ENCODE measurements at regions not wholly inside any gene's neighbourhood (a gene's known extent, or its start where the extent isn't known, plus 50 kb on each side); places are given as distances from the start of the nearest gene placed in this dataset.

DNA sequence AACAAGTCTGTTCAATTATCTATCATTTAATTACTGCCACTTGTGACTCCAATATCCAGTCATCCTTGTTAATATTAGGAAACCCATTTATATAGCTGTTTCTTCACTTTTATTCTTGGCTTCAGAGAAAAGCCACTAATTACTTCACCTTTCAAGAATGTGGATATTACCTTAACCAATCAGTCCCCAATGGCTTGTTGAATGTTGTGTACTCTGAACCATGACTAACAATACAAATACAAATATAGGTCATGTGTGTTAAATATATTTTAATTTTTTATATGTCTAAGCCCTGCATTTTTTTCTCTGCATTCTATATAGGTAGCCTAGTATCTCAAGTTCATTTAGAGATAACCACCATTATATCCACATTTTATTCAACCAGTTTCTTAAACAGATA is 1513.4 kb upstream of the AGA start:
- no peak overlapping the region for H3K9ac ChIP-seq (ENCODE audit: low read depth, low read length)
- no peak overlapping the region for H3K27ac ChIP-seq (ENCODE audit: low read length)
- no peaks in the 10 kb centered on the region for H3K4me1 ChIP-seq (ENCODE audit: insufficient read depth, low read length)
- H3K4me3 ChIP-seq (ENCODE audit: low read length), result no peak overlapping the region
- H3K36me3 ChIP-seq (ENCODE audit: insufficient read depth, low read depth, low read length), result no peaks in the 10 kb centered on the region
- H3K27me3 ChIP-seq (ENCODE audit: insufficient read depth, low read length), result no peaks in the 10 kb centered on the region
- H3K9me3 ChIP-seq (ENCODE audit: insufficient read depth, low read depth, low read length), result no peaks in the 10 kb centered on the region

DNA sequence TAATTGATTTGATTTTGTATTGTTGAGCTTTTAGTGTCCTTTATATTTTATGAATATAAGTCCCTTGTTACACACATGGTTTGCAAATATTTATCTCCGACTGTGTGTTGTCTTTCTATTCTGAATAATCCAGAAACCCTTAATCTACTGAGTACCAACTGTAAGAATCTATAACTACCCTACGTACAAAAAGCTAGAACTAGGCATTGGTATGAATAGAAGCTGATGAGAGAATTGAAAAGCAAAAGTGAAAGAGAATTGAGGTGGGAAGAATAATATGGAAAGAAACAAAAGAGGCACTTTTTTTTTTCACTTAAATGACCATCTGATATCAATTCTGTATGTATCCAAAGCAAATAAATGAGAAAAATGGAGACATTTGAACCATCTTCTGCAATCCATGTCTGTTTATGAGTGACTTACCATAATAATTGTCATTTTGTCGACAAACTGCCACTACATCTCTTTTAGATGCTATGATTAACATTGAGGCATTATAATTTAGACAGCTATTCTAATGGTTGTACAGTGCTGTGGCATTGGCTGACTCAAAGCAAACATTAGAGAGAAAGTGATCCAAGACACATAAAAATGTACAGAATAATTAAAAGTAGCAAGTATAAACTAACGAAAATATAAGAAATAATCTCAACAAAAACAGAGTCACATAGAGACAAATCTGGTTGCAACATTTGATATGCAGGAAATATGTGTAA is 1516.6 kb upstream of the AGA start:
- Histone ChIP-seq H3K4me3 (ENCODE audit: low read length) (no peak overlapping the region), H3K4me1 (ENCODE audit: insufficient read depth, low read length) (no peaks in the 10 kb centered on the region), H3K27me3 (ENCODE audit: insufficient read depth, low read length) (no peaks in the 10 kb centered on the region), H3K36me3 (ENCODE audit: insufficient read depth, low read depth, low read length) (no peaks in the 10 kb centered on the region), H3K9me3 (ENCODE audit: insufficient read depth, low read depth, low read length) (no peaks in the 10 kb centered on the region), H3K27ac (ENCODE audit: low read length) (no peak overlapping the region), H3K9ac (ENCODE audit: low read depth, low read length) (no peak overlapping the region)

- Histone ChIP-seq H3K27me3 (ENCODE audit: insufficient read depth, low read length) (no peaks in the 10 kb centered on the region), H3K4me1 (ENCODE audit: insufficient read depth, low read length) (no peaks in the 10 kb centered on the region), H3K9me3 (ENCODE audit: insufficient read depth, low read depth, low read length) (no peaks in the 10 kb centered on the region), H3K4me3 (ENCODE audit: low read length) (no peak overlapping the region), H3K9ac (ENCODE audit: low read depth, low read length) (no peak overlapping the region), H3K36me3 (ENCODE audit: insufficient read depth, low read depth, low read length) (no peaks in the 10 kb centered on the region), H3K27ac (ENCODE audit: low read length) (no peak overlapping the region)
Measured at GRCh38 chr4:178963446-178964045, 1521.3 kb upstream of the AGA start.

- no peaks in the 10 kb centered on the region for H3K36me3 ChIP-seq (ENCODE audit: insufficient read depth, low read depth, low read length)
- H3K4me3 ChIP-seq (ENCODE audit: low read length), result no peak overlapping the region
- no peaks in the 10 kb centered on the region for H3K27me3 ChIP-seq (ENCODE audit: insufficient read depth, low read length)
- no peaks in the 10 kb centered on the region for H3K9me3 ChIP-seq (ENCODE audit: insufficient read depth, low read depth, low read length)
- H3K4me1 ChIP-seq (ENCODE audit: insufficient read depth, low read length), result peaks cover 4% of the 10 kb centered on the region; the same call in 1 of the 2 replicates
- H3K9ac ChIP-seq (ENCODE audit: low read depth, low read length), result no peak overlapping the region
- no peak overlapping the region for H3K27ac ChIP-seq (ENCODE audit: low read length)
Measured at GRCh38 chr4:178966644-178967043, 1524.4 kb upstream of the AGA start.

DNA sequence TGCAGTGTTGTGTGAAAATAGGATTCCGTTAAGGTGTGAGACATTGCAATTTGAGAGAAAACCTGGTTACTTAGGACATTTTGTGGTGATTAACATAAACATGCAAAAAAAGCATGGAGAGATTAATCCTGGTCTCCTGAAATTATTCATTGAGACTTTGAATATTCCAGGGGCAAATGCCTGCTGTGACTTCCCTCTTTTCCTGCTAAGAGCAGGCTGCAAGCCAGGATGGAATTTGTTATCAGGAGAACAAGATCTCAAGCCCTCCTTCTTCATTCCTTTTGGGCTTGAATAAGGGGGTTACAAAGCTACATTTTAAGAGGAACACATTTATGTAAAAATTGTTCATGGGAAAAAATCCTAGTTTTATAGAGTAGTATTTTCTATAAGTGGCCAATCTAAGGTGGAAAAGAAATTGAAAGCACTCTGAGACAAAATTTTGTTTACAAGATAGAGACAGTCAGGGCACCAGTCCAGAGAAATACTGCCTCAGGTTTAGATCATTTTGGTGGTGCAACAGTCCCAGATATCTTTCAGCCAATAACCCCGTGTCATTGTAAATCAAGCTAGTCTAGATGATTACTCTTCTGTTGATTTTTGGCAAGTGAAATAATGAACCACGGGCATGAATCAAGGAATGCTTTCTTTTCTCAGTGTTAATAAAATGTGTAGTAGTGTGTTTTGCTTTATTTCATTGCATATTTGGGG is 1528.3 kb upstream of the AGA start:
- Histone ChIP-seq H3K9ac (ENCODE audit: low read depth, low read length) (no peak overlapping the region), H3K9me3 (ENCODE audit: insufficient read depth, low read depth, low read length) (no peaks in the 10 kb centered on the region), H3K36me3 (ENCODE audit: insufficient read depth, low read depth, low read length) (no peaks in the 10 kb centered on the region), H3K27me3 (ENCODE audit: insufficient read depth, low read length) (no peaks in the 10 kb centered on the region), H3K4me3 (ENCODE audit: low read length) (no peak overlapping the region), H3K4me1 (ENCODE audit: insufficient read depth, low read length) (peaks cover 4% of the 10 kb centered on the region; the same call in 1 of the 2 replicates), H3K27ac (ENCODE audit: low read length) (no peak overlapping the region)

DNA sequence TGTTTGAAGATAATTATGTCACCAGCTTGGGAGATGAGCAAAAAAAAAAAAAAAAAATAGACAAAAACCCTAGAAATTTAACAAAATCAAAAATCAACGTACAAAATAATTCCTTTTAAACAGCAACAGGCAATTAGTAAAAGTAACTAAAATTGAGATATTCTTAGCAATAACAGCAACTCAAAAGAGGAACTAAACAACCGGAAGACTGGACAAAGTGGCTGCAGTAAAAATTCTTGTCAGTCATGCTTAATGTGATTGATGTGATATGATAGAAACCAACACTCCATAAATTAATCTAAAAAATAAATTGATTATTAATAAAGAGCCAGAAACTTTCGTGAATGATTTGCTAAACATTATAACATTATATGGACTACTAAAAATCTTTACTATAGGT is 1534.6 kb upstream of the AGA start:
- Histone ChIP-seq H3K4me1 (ENCODE audit: insufficient read depth, low read length) (no peaks in the 10 kb centered on the region), H3K27me3 (ENCODE audit: insufficient read depth, low read length) (no peaks in the 10 kb centered on the region), H3K9me3 (ENCODE audit: insufficient read depth, low read depth, low read length) (no peaks in the 10 kb centered on the region), H3K4me3 (ENCODE audit: low read length) (no peak overlapping the region), H3K9ac (ENCODE audit: low read depth, low read length) (no peak overlapping the region), H3K27ac (ENCODE audit: low read length) (no peak overlapping the region), H3K36me3 (ENCODE audit: insufficient read depth, low read depth, low read length) (no peaks in the 10 kb centered on the region)

- Histone ChIP-seq H3K36me3 (ENCODE audit: insufficient read depth, low read depth, low read length) (no peaks in the 10 kb centered on the region), H3K27ac (ENCODE audit: low read length) (no peak overlapping the region), H3K4me1 (ENCODE audit: insufficient read depth, low read length) (no peaks in the 10 kb centered on the region), H3K9me3 (ENCODE audit: insufficient read depth, low read depth, low read length) (no peaks in the 10 kb centered on the region), H3K9ac (ENCODE audit: low read depth, low read length) (no peak overlapping the region), H3K4me3 (ENCODE audit: low read length) (no peak overlapping the region), H3K27me3 (ENCODE audit: insufficient read depth, low read length) (no peaks in the 10 kb centered on the region)
Measured at GRCh38 chr4:178993306-178993705, 1551.1 kb upstream of the AGA start.

DNA sequence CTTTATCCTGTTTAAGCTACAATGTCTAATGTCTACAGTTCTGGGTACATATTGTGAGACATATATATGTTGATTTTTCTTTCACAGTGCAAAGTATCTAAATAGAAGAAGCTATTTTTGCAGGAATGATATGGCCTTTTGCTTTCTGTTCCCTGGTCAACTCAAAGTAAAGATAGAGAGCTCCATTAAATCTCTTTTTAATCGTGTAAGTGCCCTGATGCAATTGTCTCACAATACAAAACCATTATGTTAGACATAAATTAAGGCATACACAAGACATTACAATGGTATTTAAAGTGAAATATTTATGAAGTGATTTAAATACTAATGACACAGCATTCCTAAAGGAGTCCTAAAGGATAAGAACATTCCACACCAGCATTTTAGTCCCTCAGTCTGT is 1559.7 kb upstream of the AGA start:
- no peak overlapping the region for H3K4me3 ChIP-seq (ENCODE audit: low read length)
- H3K9ac ChIP-seq (ENCODE audit: low read depth, low read length), result no peak overlapping the region
- no peaks in the 10 kb centered on the region for H3K4me1 ChIP-seq (ENCODE audit: insufficient read depth, low read length)
- H3K9me3 ChIP-seq (ENCODE audit: insufficient read depth, low read depth, low read length), result no peaks in the 10 kb centered on the region
- H3K27ac ChIP-seq (ENCODE audit: low read length), result no peak overlapping the region
- H3K36me3 ChIP-seq (ENCODE audit: insufficient read depth, low read depth, low read length), result no peaks in the 10 kb centered on the region
- no peaks in the 10 kb centered on the region for H3K27me3 ChIP-seq (ENCODE audit: insufficient read depth, low read length)

DNA sequence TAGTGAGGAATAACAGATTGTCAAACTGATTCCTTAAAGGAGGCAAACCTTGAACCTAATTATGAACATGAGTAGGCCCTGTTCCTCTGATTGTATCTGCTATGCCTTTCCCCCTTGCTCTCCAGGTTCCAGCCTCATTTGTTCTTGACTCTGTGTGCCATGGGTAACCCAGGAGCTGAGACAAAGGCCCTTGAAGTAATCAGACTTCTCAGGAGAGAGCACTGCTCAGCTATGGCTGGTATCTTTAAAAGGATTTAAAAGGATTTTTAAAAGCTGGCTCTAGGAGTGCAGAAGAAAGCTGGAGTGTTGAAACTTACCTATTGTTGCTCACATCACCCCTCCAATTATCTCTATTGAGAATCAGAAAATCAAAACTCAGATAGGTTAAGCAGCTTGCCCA is 1565.5 kb upstream of the AGA start:
- no peaks in the 10 kb centered on the region for H3K36me3 ChIP-seq (ENCODE audit: insufficient read depth, low read depth, low read length)
- peaks cover 11% of the 10 kb centered on the region; the same call in 1 of the 2 replicates for H3K4me1 ChIP-seq (ENCODE audit: insufficient read depth, low read length)
- no peak overlapping the region for H3K9ac ChIP-seq (ENCODE audit: low read depth, low read length)
- H3K9me3 ChIP-seq (ENCODE audit: insufficient read depth, low read depth, low read length), result no peaks in the 10 kb centered on the region
- H3K27ac ChIP-seq (ENCODE audit: low read length), result no peak overlapping the region
- no peaks in the 10 kb centered on the region for H3K27me3 ChIP-seq (ENCODE audit: insufficient read depth, low read length)
- H3K4me3 ChIP-seq (ENCODE audit: low read length), result no peak overlapping the region

- Histone ChIP-seq H3K4me1 (ENCODE audit: insufficient read depth, low read length) (peaks cover 3% of the 10 kb centered on the region; the same call in 1 of the 2 replicates), H3K27me3 (ENCODE audit: insufficient read depth, low read length) (no peaks in the 10 kb centered on the region), H3K9ac (ENCODE audit: low read depth, low read length) (no peak overlapping the region), H3K27ac (ENCODE audit: low read length) (no peak overlapping the region), H3K36me3 (ENCODE audit: insufficient read depth, low read depth, low read length) (no peaks in the 10 kb centered on the region), H3K4me3 (ENCODE audit: low read length) (no peak overlapping the region), H3K9me3 (ENCODE audit: insufficient read depth, low read depth, low read length) (no peaks in the 10 kb centered on the region)
Measured at GRCh38 chr4:179017581-179017980, 1575.3 kb upstream of the AGA start.

GRCh38 chr4:179027569-179027968 is 1585.3 kb upstream of the AGA start:
- Histone ChIP-seq H3K4me1 (ENCODE audit: insufficient read depth, low read length) (no peaks in the 10 kb centered on the region), H3K9ac (ENCODE audit: low read depth, low read length) (no peak overlapping the region), H3K36me3 (ENCODE audit: insufficient read depth, low read depth, low read length) (no peaks in the 10 kb centered on the region), H3K4me3 (ENCODE audit: low read length) (no peak overlapping the region), H3K27ac (ENCODE audit: low read length) (no peak overlapping the region), H3K27me3 (ENCODE audit: insufficient read depth, low read length) (no peaks in the 10 kb centered on the region), H3K9me3 (ENCODE audit: insufficient read depth, low read depth, low read length) (no peaks in the 10 kb centered on the region)

DNA sequence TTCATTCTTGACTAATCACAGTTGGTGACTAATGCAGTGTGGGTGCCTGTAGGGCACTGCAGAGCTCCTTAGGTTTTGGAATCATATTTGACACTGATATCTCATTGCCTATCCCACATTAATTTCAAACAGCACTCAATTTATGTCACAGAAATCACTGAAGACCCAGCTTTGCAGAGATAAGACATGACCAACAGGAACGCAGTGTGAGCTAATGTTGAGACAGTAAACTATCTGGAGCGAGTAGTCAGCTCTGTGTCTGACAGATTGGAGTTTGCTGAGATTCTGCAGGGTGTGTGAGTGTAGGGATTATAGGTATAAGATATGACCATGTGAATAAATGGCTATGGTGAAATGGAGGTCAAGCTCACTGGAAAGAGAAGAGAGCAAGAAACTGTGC is 1586.1 kb upstream of the AGA start:
- Histone ChIP-seq H3K9me3 (ENCODE audit: insufficient read depth, low read depth, low read length) (no peaks in the 10 kb centered on the region), H3K4me1 (ENCODE audit: insufficient read depth, low read length) (no peaks in the 10 kb centered on the region), H3K27me3 (ENCODE audit: insufficient read depth, low read length) (no peaks in the 10 kb centered on the region), H3K36me3 (ENCODE audit: insufficient read depth, low read depth, low read length) (no peaks in the 10 kb centered on the region), H3K27ac (ENCODE audit: low read length) (no peak overlapping the region), H3K4me3 (ENCODE audit: low read length) (no peak overlapping the region), H3K9ac (ENCODE audit: low read depth, low read length) (no peak overlapping the region)

Data from iPS-20b (cell line).